ENCODE measurements at regions not wholly inside any gene's neighbourhood (a gene's known extent, or its start where the extent isn't known, plus 50 kb on each side); places are given as distances from the start of the nearest gene placed in this dataset.

DNA sequence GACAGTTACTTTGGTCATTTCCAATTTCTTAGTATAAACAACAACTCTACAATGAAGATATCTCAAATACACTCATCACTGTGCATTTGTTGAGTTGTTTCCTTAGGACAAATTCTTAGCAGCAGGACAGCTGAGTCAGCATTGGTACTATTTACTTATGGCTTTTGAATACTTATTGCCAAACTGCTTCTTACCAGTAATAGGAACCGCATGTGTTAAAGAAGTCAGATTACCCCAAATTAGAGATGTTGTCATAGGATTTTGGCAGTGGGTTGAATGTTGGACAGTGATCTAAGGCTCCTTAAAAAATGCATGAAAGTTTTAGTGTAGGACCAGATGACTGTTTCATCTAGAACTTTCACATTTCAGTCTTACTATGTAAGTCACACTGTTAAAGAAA lies 280.1 kb upstream of the DMRT1 start:
- TF ChIP-seq FOXM1 (IDR thresholded peaks at IDR 0.05; ENCODE audit: borderline replicate concordance): no peak
- TF ChIP-seq SP1 (IDR thresholded peaks at IDR 0.05): no peak
- TF ChIP-seq BHLHE40 (IDR thresholded peaks at IDR 0.05; ENCODE audit: borderline replicate concordance): no peak
- TF ChIP-seq SUZ12 (IDR thresholded peaks at IDR 0.05): no peak
- no peak for TF ChIP-seq LEF1 (IDR thresholded peaks at IDR 0.05; ENCODE audit: borderline replicate concordance)
- TF ChIP-seq HDGF (IDR thresholded peaks at IDR 0.05; ENCODE audit: borderline replicate concordance): no peak
- no peak for TF ChIP-seq TARDBP (IDR thresholded peaks at IDR 0.05)
- no peak for TF ChIP-seq ARNT (IDR thresholded peaks at IDR 0.05)
- no peak for TF ChIP-seq CTBP1 (IDR thresholded peaks at IDR 0.05; ENCODE audit: borderline replicate concordance)
- TF ChIP-seq FOXK2 (IDR thresholded peaks at IDR 0.05): no peak
- no peak for TF ChIP-seq FOXA1 (IDR thresholded peaks at IDR 0.05)
- TF ChIP-seq ELF4 (IDR thresholded peaks at IDR 0.05): no peak

Measured in HEK293T (cell line).